Stimulated activated memory B cell treated with anti-CD40 and anti-IgM and Interleukin-4, amounts not matched to agents 10 μg/mL and 1 μg/mL and 100 μg/mL, for 72 hours (primary cell): ENCODE measurements at regions not wholly inside any gene's neighbourhood (a gene's known extent, or its start where the extent isn't known, plus 50 kb on each side); places are given as distances from the start of the nearest gene placed in this dataset.
A peak's percentile ranks its signal among the peaks of the same experiment; 100 is the strongest.
"Not testable (repeated sequence)": the region's sequence is repeated elsewhere in the genome, so short reads cannot be mapped to it uniquely, and the experiment has no call there.

ENCODE experiments used
- ATAC-seq: fragments of 150-1000 bp; cut with Tn5 transposase; 2 replicates; pipeline ENCODE4 v1.10.0; 2021
- H3K27ac Mint-ChIP-seq: one replicate; pipeline ENCODE4 v1.8.0; 2022; ENCODE audit warnings: mild to moderate bottlenecking, mixed read lengths
- H3K27me3 Mint-ChIP-seq: one replicate; pipeline ENCODE4 v1.8.0; 2022; ENCODE audit warnings: mixed read lengths
- H3K36me3 Mint-ChIP-seq: one replicate; pipeline ENCODE4 v1.8.0; 2022; ENCODE audit warnings: mixed read lengths
- H3K4me1 Mint-ChIP-seq: one replicate; pipeline ENCODE4 v1.8.0; 2022; ENCODE audit warnings: mixed read lengths
- H3K4me3 Mint-ChIP-seq: one replicate; pipeline ENCODE4 v1.8.0; 2022; ENCODE audit warnings: mild to moderate bottlenecking, moderate library complexity, mixed read lengths
- H3K9me3 Mint-ChIP-seq: one replicate; pipeline ENCODE4 v1.8.0; 2022; ENCODE audit warnings: mixed read lengths

- no peaks in the 10 kb centered on the region for H3K9me3 Mint-ChIP-seq
Observed at GRCh38 chr2:54065411-54065810, 50.0 kb upstream of the ACYP2 start.

GRCh38 chr2:54063967-54064535 lies 51.4 kb upstream of the ACYP2 start:
- no peak for ATAC-seq
- H3K4me3 Mint-ChIP-seq: no peak overlapping the region

More at GRCh38 chr2:54065411-54065810, 50.0 kb upstream of the ACYP2 start:
- ATAC-seq: no peak
- Mint-ChIP-seq H3K4me3 (no peak overlapping the region), H3K27ac (no peak overlapping the region), H3K36me3 (peaks cover 7% of the 10 kb centered on the region), H3K4me1 (peaks cover 21% of the 10 kb centered on the region), H3K27me3 (no peaks in the 10 kb centered on the region)

DNA sequence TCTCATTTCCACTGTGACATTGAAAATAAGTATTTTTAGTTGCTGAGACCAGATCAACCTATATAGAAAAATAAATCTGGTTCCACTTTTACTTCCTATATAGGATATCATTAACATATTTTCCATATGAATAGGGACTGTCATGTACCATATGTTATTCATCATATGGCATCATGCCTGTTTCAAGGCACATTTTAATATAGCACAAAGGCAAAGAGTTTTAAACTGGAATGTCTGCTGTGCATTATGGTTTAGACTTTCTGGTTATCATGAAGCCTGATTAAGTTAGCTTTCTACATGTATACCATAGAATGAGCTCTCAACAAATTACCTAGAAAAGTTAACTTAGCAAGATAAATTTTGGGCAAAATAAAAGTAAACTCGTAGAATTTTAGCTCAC lies 53.0 kb upstream of the ACYP2 start:
- H3K27ac Mint-ChIP-seq: no peak overlapping the region
- H3K9me3 Mint-ChIP-seq: peaks cover 3% of the 10 kb centered on the region
- no peak for ATAC-seq
- no peaks in the 10 kb centered on the region for H3K27me3 Mint-ChIP-seq
- no peak overlapping the region for H3K4me3 Mint-ChIP-seq
- H3K4me1 Mint-ChIP-seq: peaks cover 15% of the 10 kb centered on the region
- peaks cover 18% of the 10 kb centered on the region for H3K36me3 Mint-ChIP-seq

More at GRCh38 chr2:54063967-54064535, 51.4 kb upstream of the ACYP2 start:
- Mint-ChIP-seq H3K27me3 (no peaks in the 10 kb centered on the region), H3K27ac (no peak overlapping the region), H3K36me3 (peaks cover 13% of the 10 kb centered on the region), H3K9me3 (peaks cover 3% of the 10 kb centered on the region), H3K4me1 (peaks cover 21% of the 10 kb centered on the region)

DNA sequence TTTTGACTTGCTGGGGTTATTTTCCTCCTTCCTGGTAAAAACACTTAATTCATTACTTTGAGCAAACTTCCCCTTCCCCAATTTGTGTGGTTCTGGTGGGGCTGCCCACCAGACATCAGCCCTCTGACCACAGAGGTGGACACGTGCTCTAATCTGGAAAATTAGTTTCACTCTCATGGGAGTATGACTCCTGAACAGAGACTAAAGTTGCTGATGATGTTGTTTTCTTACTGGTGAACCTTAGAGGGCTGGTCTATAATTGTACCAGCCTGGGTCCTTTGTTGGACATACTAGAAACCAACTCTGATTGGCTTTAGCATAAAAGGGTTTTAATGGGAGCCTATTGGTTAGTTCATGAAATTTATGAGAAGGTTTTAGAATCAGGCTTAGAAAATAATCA lies 54.1 kb upstream of the ACYP2 start:
- Mint-ChIP-seq H3K4me3 (no peak overlapping the region), H3K9me3 (peaks cover 3% of the 10 kb centered on the region), H3K27me3 (no peaks in the 10 kb centered on the region), H3K36me3 (peaks cover 15% of the 10 kb centered on the region), H3K27ac (no peak overlapping the region), H3K4me1 (peaks cover 15% of the 10 kb centered on the region)
- ATAC-seq: no peak

GRCh38 chr2:54059986-54060385 lies 55.4 kb upstream of the ACYP2 start:
- ATAC-seq: no peak
- peaks cover 3% of the 10 kb centered on the region for H3K9me3 Mint-ChIP-seq
- peaks cover 11% of the 10 kb centered on the region for H3K36me3 Mint-ChIP-seq
- no peak overlapping the region for H3K4me3 Mint-ChIP-seq
- H3K27me3 Mint-ChIP-seq: no peaks in the 10 kb centered on the region
- peaks cover 15% of the 10 kb centered on the region for H3K4me1 Mint-ChIP-seq
- H3K27ac Mint-ChIP-seq: no peak overlapping the region

GRCh38 chr2:54059504-54059903 lies 55.9 kb upstream of the ACYP2 start:
- no peak for ATAC-seq

DNA sequence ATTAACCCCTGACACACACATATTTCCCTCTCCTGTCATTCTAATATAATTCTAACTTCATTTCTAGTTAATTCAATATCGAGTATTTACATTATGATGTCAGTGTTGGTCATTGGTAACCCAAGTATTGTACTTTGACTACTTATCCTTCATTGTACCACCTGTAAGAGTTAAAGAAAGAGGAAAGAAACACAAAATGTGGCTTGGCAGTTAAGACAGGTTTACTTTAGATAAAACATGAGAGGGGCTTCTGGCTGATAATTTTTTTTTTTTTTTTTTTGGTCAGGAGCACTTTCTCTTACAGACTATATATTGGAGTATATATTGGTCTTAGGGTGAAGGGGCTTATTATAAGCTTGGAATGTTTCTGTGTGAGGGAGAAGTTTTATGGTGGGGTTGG lies 57.0 kb upstream of the ACYP2 start:
- Mint-ChIP-seq H3K27me3 (no peaks in the 10 kb centered on the region), H3K4me1 (peaks cover 24% of the 10 kb centered on the region), H3K36me3 (peaks cover 16% of the 10 kb centered on the region), H3K27ac (no peak overlapping the region), H3K4me3 (no peak overlapping the region), H3K9me3 (peaks cover 6% of the 10 kb centered on the region)
- ATAC-seq: no peak

More at GRCh38 chr2:54059504-54059903, 55.9 kb upstream of the ACYP2 start:
- Mint-ChIP-seq H3K4me1 (peaks cover 19% of the 10 kb centered on the region), H3K27ac (no peak overlapping the region), H3K9me3 (peaks cover 3% of the 10 kb centered on the region), H3K4me3 (no peak overlapping the region), H3K36me3 (peaks cover 11% of the 10 kb centered on the region), H3K27me3 (no peaks in the 10 kb centered on the region)

DNA sequence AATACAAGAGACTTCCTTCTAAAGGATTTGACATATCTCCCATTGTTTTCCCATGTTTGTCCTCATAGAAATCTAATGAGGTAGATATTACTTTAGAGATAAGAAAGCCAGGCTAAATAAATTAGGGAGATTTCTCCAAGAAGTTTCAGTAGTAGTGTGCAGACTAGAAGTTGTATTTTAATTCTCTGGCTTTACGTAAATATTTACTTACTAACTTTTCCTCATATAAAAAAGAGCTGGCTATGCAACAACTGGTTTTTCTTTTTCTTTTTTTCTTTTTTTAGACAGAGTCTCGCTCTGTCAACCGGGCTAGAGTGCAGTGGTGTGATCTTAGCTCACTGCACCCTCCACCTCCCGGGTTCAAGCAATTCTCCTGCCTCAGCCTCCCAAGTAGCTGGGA lies 60.6 kb upstream of the ACYP2 start:
- Mint-ChIP-seq H3K4me1 (peaks cover 19% of the 10 kb centered on the region), H3K4me3 (no peak overlapping the region), H3K27ac (peak overlapping the region; percentile 85), H3K27me3 (no peaks in the 10 kb centered on the region), H3K9me3 (peaks cover 13% of the 10 kb centered on the region), H3K36me3 (peaks cover 30% of the 10 kb centered on the region)
- ATAC-seq: no peak

DNA sequence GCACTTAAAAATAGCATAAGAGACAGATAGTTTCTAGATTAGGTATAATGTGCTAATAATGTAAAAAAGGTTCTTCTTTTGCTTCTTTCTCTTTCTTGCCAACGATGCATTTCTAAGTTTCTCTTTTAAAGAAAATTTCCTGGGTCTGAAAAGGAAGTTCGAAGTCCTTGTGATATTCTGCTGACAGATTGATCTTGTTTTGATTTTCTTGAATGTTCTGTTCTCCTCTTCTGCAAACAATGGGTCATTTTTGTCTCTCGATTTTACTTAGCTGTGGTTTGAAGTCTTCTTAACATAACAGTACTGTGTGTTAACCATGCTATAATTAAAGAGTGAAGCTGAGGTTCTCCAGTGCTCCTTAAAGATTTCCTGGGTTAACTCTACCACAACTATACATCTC lies 61.1 kb upstream of the ACYP2 start:
- Mint-ChIP-seq H3K27ac (peak overlapping the region; percentile 85), H3K9me3 (peaks cover 10% of the 10 kb centered on the region), H3K36me3 (peaks cover 25% of the 10 kb centered on the region), H3K4me1 (peaks cover 23% of the 10 kb centered on the region), H3K4me3 (peak overlapping the region; percentile 25), H3K27me3 (no peaks in the 10 kb centered on the region)
- no peak for ATAC-seq

GRCh38 chr2:54053830-54054229 lies 61.6 kb upstream of the ACYP2 start:
- no peak for ATAC-seq
- peaks cover 27% of the 10 kb centered on the region for H3K4me1 Mint-ChIP-seq
- no peak overlapping the region for H3K4me3 Mint-ChIP-seq
- peaks cover 10% of the 10 kb centered on the region for H3K9me3 Mint-ChIP-seq
- peaks cover 24% of the 10 kb centered on the region for H3K36me3 Mint-ChIP-seq
- peak overlapping the region; percentile 85 for H3K27ac Mint-ChIP-seq
- H3K27me3 Mint-ChIP-seq: no peaks in the 10 kb centered on the region

DNA sequence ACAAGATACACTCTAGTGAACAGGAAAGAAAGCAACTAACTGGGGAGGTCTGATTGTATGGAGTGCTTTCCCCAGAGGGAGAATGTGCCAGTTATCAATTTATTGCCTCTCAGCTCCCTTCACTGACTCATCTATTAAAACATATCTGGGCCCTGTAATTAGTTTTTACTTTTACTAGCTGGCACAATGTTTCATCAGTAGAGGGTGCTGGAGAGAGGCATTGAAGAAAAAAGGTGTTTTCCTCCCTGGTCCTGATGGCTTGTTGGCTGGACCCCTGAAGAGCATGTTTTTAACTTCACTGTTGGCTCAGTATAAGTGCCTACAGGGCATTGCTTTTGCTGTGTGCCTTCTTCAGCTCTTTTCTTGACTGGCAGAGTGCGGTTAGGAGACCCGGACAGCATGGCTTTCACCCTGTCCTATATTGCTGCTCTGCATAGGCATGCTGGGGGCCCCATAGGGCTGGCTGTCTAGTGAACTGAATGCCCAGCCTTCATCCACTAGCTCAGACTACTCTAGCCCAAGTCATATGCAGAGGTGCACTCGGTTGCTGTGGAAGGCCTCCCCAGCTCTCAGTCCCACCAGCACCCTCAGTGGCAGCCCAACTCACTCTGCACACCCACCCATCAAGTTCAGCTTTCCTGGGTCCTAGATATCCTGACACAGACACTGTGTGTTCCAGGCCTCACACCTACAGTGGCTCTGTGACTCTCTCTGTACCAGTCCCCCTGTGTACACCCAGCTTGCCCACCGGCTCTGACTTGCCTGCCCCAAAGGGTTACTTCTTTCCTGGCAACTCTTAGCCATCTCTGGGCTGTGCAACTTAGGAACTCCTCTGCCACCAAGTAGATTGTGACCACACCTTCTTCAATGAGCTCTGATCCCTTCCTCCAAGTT lies 62.3 kb upstream of the ACYP2 start:
- Mint-ChIP-seq H3K27ac (peak overlapping the region; percentile 85), H3K27me3 (no peaks in the 10 kb centered on the region), H3K4me1 (peaks cover 35% of the 10 kb centered on the region), H3K9me3 (peaks cover 10% of the 10 kb centered on the region), H3K4me3 (no peak overlapping the region), H3K36me3 (peaks cover 20% of the 10 kb centered on the region)
- no peak for ATAC-seq

- Mint-ChIP-seq H3K27me3 (no peaks in the 10 kb centered on the region), H3K4me1 (peaks cover 38% of the 10 kb centered on the region), H3K9me3 (peaks cover 10% of the 10 kb centered on the region), H3K36me3 (peaks cover 21% of the 10 kb centered on the region), H3K27ac (no peak overlapping the region), H3K4me3 (no peak overlapping the region)
- ATAC-seq: no peak
Observed at GRCh38 chr2:54050445-54050844, 65.0 kb upstream of the ACYP2 start.

GRCh38 chr2:54049365-54049764 lies 66.0 kb upstream of the ACYP2 start:
- H3K27me3 Mint-ChIP-seq: no peaks in the 10 kb centered on the region
- ATAC-seq: no peak
- no peak overlapping the region for H3K27ac Mint-ChIP-seq
- no peak overlapping the region for H3K4me3 Mint-ChIP-seq
- peaks cover 33% of the 10 kb centered on the region for H3K4me1 Mint-ChIP-seq
- peaks cover 14% of the 10 kb centered on the region for H3K9me3 Mint-ChIP-seq
- peaks cover 27% of the 10 kb centered on the region for H3K36me3 Mint-ChIP-seq

DNA sequence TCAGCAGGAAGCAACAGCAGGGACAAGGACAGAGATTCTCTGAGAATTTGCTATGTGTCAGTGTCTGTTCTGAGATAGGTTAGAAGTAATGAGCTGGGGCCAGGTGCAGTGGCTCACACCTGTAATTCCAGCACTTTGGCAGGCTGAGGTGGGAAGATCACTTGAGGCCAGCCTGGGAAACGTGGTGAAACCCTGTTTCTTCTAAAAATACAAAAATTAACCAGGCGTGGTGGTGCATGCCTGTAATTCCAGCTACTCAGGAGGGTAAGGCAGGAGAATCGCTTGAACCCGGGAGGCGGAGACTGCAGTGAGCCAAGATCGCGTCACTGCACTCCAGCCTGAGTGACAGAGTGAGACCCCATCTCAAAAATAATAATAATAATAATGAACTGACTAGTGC lies 66.5 kb upstream of the ACYP2 start:
- not testable (repeated sequence) for H3K27ac Mint-ChIP-seq, ATAC-seq, H3K27me3 Mint-ChIP-seq, H3K4me3 Mint-ChIP-seq
- H3K4me1 Mint-ChIP-seq: peaks cover 28% of the 10 kb centered on the region
- peaks cover 14% of the 10 kb centered on the region for H3K9me3 Mint-ChIP-seq
- peaks cover 27% of the 10 kb centered on the region for H3K36me3 Mint-ChIP-seq

- Mint-ChIP-seq H3K36me3 (peaks cover 20% of the 10 kb centered on the region), H3K9me3 (peaks cover 9% of the 10 kb centered on the region), H3K27me3 (no peaks in the 10 kb centered on the region), H3K4me3 (no peak overlapping the region), H3K4me1 (peaks cover 21% of the 10 kb centered on the region), H3K27ac (no peak overlapping the region)
- no peak for ATAC-seq
Observed at GRCh38 chr2:54048117-54048785, 67.2 kb upstream of the ACYP2 start.
